Activated naive CD8-positive, alpha-beta T cell treated with anti-CD3 and anti-CD28 coated beads, Interleukin-2, amount 50 U/mL, for 24 hours (primary cell): ENCODE measurements at regions not wholly inside any gene's neighbourhood (a gene's known extent, or its start where the extent isn't known, plus 50 kb on each side); places are given as distances from the start of the nearest gene placed in this dataset.

Source experiments
- ATAC-seq: fragments of 150-1000 bp; cut with Tn5 transposase; one replicate; pipeline ENCODE4 v1.10.0; 2021
- DNase-seq: peaks from one replicate; pipeline ENCODE4 v3.0.0; 2021
- H3K27ac Mint-ChIP-seq: one replicate; pipeline ENCODE4 v1.8.0; 2021; ENCODE audit warnings: mild to moderate bottlenecking, mixed read lengths
- H3K27me3 Mint-ChIP-seq: one replicate; pipeline ENCODE4 v1.8.0; 2021; ENCODE audit warnings: mixed read lengths
- H3K36me3 Mint-ChIP-seq: one replicate; pipeline ENCODE4 v1.8.0; 2021; ENCODE audit warnings: low read depth, mixed read lengths
- H3K4me1 Mint-ChIP-seq: one replicate; pipeline ENCODE4 v1.8.0; 2021; ENCODE audit warnings: mixed read lengths
- H3K4me3 Mint-ChIP-seq: one replicate; pipeline ENCODE4 v1.8.0; 2021; ENCODE audit warnings: mild to moderate bottlenecking, moderate library complexity, mixed read lengths
- H3K9me3 Mint-ChIP-seq: one replicate; pipeline ENCODE4 v1.8.0; 2021; ENCODE audit warnings: mixed read lengths

GRCh38 chr2:188833331-188833730 lies 140.8 kb upstream of the COL3A1 start:
- Mint-ChIP-seq H3K9me3 (peaks cover 13% of the 10 kb centered on the region), H3K27me3 (no peaks in the 10 kb centered on the region), H3K4me1 (no peaks in the 10 kb centered on the region), H3K4me3 (no peak overlapping the region), H3K36me3 (no peaks in the 10 kb centered on the region), H3K27ac (no peak overlapping the region)
- DNase-seq: no peak
- no peak for ATAC-seq

DNA sequence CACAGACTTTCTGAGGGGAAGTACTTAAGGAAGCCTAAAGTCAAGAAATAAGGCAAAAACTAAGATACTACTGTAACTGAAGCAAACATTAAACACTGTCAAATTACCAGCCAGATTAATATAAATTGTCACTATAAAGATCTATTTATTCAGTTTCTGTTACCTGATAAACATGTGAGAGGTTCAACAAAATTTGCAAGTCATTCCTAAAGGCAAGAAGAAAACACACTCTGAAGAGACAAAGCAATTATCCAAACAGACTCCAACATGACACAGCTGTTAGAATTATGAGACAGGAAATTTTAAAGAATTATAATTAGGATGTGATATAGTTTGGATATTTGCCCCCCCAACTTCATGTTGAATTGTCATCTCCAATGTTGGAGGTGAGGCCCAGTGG lies 140.4 kb upstream of the COL3A1 start:
- H3K4me1 Mint-ChIP-seq: no peaks in the 10 kb centered on the region
- no peak for ATAC-seq

DNA sequence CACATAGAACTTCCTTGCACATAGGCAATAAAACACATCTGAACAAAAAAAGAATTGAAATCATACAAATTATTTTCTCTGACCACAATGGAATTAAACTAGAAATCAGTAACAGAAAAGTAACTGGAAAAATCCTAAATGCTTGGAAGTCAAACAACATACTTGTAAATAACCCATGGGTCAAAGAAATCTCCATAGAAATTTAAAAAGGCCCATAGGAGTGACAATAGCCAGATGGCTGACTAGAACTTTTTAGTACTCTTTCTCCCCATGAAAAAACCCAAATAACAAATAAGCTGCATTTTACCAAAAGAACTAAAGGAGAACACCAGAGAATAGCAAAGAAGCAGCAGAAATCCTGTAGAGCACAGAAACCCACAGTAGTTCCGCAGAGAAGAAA lies 139.2 kb upstream of the COL3A1 start:
- no peaks in the 10 kb centered on the region for H3K4me1 Mint-ChIP-seq
- H3K36me3 Mint-ChIP-seq: no peaks in the 10 kb centered on the region
- no peak for DNase-seq
- H3K27ac Mint-ChIP-seq: no peak overlapping the region
- no peak overlapping the region for H3K4me3 Mint-ChIP-seq
- H3K27me3 Mint-ChIP-seq: no peaks in the 10 kb centered on the region
- peaks cover 12% of the 10 kb centered on the region for H3K9me3 Mint-ChIP-seq
- ATAC-seq: no peak

More for the DNA sequence above, 140.4 kb upstream of the COL3A1 start:
- no peaks in the 10 kb centered on the region for H3K36me3 Mint-ChIP-seq
- H3K27ac Mint-ChIP-seq: no peak overlapping the region
- DNase-seq: no peak
- H3K27me3 Mint-ChIP-seq: no peaks in the 10 kb centered on the region
- H3K4me3 Mint-ChIP-seq: no peak overlapping the region
- H3K9me3 Mint-ChIP-seq: peaks cover 17% of the 10 kb centered on the region

- Mint-ChIP-seq H3K4me3 (no peak overlapping the region), H3K9me3 (peaks cover 12% of the 10 kb centered on the region), H3K27me3 (no peaks in the 10 kb centered on the region), H3K36me3 (no peaks in the 10 kb centered on the region), H3K27ac (no peak overlapping the region), H3K4me1 (no peaks in the 10 kb centered on the region)
- no peak for DNase-seq
- no peak for ATAC-seq
Measured at GRCh38 chr2:188835821-188836220, 138.4 kb upstream of the COL3A1 start.

DNA sequence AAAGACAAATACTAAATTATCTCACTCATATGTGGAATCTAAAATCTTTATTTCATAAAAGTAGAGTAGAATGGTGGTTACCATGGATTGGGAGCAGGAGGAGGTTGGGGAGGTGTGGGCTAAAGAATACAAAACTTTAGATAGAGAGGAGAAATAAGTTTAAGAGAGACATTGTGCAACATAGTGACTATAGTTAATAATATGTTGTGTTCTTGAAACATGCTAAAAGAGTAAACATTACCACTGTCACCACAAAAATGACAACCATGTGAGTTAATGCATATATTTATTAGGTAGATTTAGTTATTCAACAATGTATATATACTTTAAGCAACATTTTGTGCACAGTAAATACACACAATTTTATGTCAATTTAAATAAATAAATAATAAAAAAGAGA lies 128.5 kb upstream of the COL3A1 start:
- ATAC-seq (no peak), DNase-seq (no peak)
- no peaks in the 10 kb centered on the region for H3K36me3 Mint-ChIP-seq
- peaks cover 11% of the 10 kb centered on the region for H3K9me3 Mint-ChIP-seq
- H3K4me1 Mint-ChIP-seq: no peaks in the 10 kb centered on the region
- H3K27ac Mint-ChIP-seq: no peak overlapping the region
- H3K4me3 Mint-ChIP-seq: no peak overlapping the region
- no peaks in the 10 kb centered on the region for H3K27me3 Mint-ChIP-seq

- DNase-seq: no peak
- no peak overlapping the region for H3K27ac Mint-ChIP-seq
- no peaks in the 10 kb centered on the region for H3K4me1 Mint-ChIP-seq
- H3K36me3 Mint-ChIP-seq: no peaks in the 10 kb centered on the region
- ATAC-seq: no peak
- H3K27me3 Mint-ChIP-seq: no peaks in the 10 kb centered on the region
- H3K9me3 Mint-ChIP-seq: peaks cover 18% of the 10 kb centered on the region
- no peak overlapping the region for H3K4me3 Mint-ChIP-seq
Measured at GRCh38 chr2:188848887-188849435, 125.2 kb upstream of the COL3A1 start.

DNA sequence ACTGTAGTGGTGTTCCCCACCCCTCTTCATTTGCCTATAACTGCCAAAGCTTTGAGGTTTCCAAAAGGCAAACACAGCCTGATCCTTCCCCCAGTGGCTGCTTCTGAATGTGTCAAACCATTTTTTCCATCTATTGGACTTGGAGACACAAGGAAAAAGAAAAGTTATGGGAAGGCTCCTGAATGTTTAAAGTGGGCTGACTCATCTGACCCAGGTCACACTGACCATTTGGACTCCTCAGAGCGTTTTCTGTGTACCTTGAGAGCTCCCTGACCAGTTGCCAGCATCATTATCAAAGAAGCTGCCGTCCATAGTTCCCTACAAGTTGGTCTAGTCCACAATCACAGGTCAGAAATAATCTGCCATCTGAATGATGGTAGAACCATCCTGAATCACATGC lies 123.4 kb upstream of the COL3A1 start:
- Mint-ChIP-seq H3K27ac (no peak overlapping the region), H3K36me3 (no peaks in the 10 kb centered on the region), H3K9me3 (peaks cover 13% of the 10 kb centered on the region), H3K4me1 (no peaks in the 10 kb centered on the region), H3K4me3 (no peak overlapping the region), H3K27me3 (no peaks in the 10 kb centered on the region)
- DNase-seq: no peak
- ATAC-seq: no peak

DNA sequence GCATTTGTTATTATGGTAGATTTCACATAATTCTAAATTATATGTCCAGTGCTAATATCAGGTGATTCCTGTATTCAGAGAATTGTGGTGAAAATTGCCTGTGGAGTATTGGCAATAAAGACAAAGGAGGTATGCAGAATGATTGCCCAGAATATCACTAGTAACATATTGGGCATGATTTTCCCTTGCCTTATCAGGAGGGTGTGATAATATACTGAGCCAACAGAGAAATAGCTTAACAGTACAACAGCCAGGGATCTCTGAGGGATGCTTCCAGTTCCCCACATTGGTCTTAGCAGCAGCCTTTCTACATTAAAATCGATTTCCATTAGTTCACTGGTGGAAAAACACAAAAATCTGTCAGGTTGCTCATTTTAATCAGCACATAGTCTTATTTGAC lies 122.9 kb upstream of the COL3A1 start:
- Mint-ChIP-seq H3K9me3 (peaks cover 12% of the 10 kb centered on the region), H3K4me3 (no peak overlapping the region), H3K27me3 (no peaks in the 10 kb centered on the region), H3K36me3 (no peaks in the 10 kb centered on the region), H3K27ac (no peak overlapping the region), H3K4me1 (no peaks in the 10 kb centered on the region)
- ATAC-seq (no peak), DNase-seq (no peak)

DNA sequence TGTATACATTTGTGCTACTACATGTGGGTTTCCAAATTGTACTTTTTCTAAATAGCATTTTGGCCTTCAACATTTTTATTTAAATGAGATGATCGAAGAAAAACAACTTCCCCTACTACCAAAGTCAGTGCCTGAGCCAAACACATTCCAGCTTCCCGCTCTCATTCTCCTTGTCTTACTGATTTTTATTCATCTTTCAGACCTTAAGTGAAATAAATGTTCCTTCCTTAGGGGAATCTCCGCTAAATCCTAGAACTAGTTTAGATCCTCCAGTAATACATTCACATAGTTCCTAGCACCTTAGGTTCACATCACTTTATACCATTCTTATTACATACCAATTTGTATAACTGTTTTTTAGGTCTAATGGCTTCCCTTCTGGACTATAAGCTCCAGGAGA lies 122.3 kb upstream of the COL3A1 start:
- ATAC-seq: no peak
- H3K27ac Mint-ChIP-seq: no peak overlapping the region
- H3K4me1 Mint-ChIP-seq: no peaks in the 10 kb centered on the region

DNA sequence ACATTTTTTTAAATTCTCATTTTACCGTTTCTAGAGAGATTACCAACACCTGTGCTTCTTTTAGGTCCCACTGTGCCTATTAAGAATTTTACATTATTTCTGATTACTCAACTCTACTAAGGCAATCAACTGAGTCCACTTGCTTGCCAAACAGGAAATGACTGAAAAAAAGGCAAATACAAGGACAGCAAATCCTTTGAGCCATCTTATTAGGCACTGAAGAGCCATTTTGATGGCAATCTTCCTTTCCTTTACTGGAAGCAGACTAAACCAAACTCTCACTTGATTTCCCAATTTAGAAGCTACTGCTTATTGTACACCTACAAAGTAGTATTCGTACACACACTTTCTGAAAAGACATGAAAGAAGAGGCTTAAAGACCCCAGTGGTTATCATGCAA lies 121.4 kb upstream of the COL3A1 start:
- Mint-ChIP-seq H3K4me3 (no peak overlapping the region), H3K36me3 (no peaks in the 10 kb centered on the region), H3K4me1 (no peaks in the 10 kb centered on the region), H3K27me3 (no peaks in the 10 kb centered on the region), H3K9me3 (peaks cover 7% of the 10 kb centered on the region), H3K27ac (no peak overlapping the region)
- ATAC-seq: no peak
- DNase-seq: no peak

More for the DNA sequence above, 122.3 kb upstream of the COL3A1 start:
- Mint-ChIP-seq H3K4me3 (no peak overlapping the region), H3K27me3 (no peaks in the 10 kb centered on the region), H3K9me3 (peaks cover 7% of the 10 kb centered on the region), H3K36me3 (no peaks in the 10 kb centered on the region)
- no peak for DNase-seq

GRCh38 chr2:188853307-188853706 lies 120.9 kb upstream of the COL3A1 start:
- H3K9me3 Mint-ChIP-seq: peaks cover 7% of the 10 kb centered on the region
- ATAC-seq (no peak), DNase-seq (no peak)
- H3K27me3 Mint-ChIP-seq: no peaks in the 10 kb centered on the region
- no peaks in the 10 kb centered on the region for H3K4me1 Mint-ChIP-seq
- H3K4me3 Mint-ChIP-seq: no peak overlapping the region
- no peaks in the 10 kb centered on the region for H3K36me3 Mint-ChIP-seq
- no peak overlapping the region for H3K27ac Mint-ChIP-seq

DNA sequence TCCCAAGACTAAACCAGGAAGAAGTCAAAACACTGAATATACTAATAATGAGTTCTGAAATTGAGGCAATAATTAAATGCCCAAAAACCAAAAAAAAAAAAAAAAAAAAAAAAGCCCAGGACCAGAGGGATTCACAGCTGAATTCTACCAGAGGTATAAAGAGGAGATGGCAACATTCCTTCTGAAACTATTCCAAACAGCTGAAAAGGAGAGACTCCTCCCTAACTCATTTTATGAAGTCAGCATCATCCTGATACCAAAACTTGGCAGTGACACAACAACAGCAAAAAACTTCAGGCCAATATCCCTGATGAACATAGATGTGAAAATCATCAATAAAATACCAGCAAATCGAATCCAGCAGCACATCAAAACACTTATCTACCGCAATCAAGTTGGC lies 108.5 kb upstream of the COL3A1 start:
- Mint-ChIP-seq H3K4me3 (no peak overlapping the region), H3K27me3 (peaks cover 3% of the 10 kb centered on the region), H3K9me3 (peaks cover 12% of the 10 kb centered on the region), H3K27ac (no peak overlapping the region), H3K36me3 (no peaks in the 10 kb centered on the region), H3K4me1 (peaks cover 9% of the 10 kb centered on the region)
- ATAC-seq (no peak), DNase-seq (no peak)

- H3K4me3 Mint-ChIP-seq: no peak overlapping the region
- DNase-seq (no peak), ATAC-seq (peak; percentile 46)
- H3K4me1 Mint-ChIP-seq: peaks cover 9% of the 10 kb centered on the region
- no peaks in the 10 kb centered on the region for H3K27me3 Mint-ChIP-seq
- H3K27ac Mint-ChIP-seq: peak overlapping the region; percentile 0
- no peaks in the 10 kb centered on the region for H3K36me3 Mint-ChIP-seq
- peaks cover 9% of the 10 kb centered on the region for H3K9me3 Mint-ChIP-seq
Measured at GRCh38 chr2:188869550-188869949, 104.6 kb upstream of the COL3A1 start.

DNA sequence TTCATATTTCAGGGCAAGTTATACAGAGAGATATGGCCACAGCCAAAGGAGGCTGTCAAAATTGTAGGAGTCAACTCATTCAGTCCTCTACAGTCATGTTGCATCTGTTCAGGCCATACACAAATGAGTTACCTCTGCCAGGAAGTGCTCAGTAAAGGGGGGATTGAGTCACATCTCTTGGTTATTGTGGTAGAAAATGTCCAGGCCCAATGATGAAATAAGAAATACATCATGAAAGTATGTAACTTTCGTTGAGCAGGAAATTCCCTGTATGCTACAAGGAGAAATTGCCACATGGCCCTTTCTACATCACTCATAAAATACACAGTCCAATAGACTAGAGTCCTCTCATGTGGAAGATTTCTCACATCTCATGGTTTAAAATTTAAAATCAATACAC lies 103.9 kb upstream of the COL3A1 start:
- no peak for DNase-seq
- Mint-ChIP-seq H3K27me3 (no peaks in the 10 kb centered on the region), H3K9me3 (peaks cover 2% of the 10 kb centered on the region), H3K4me1 (peaks cover 9% of the 10 kb centered on the region), H3K36me3 (no peaks in the 10 kb centered on the region), H3K4me3 (no peak overlapping the region), H3K27ac (no peak overlapping the region)
- peak; percentile 78 for ATAC-seq

GRCh38 chr2:188875104-188875503 lies 99.1 kb upstream of the COL3A1 start:
- no peaks in the 10 kb centered on the region for H3K36me3 Mint-ChIP-seq
- no peaks in the 10 kb centered on the region for H3K9me3 Mint-ChIP-seq
- H3K4me3 Mint-ChIP-seq: no peak overlapping the region
- DNase-seq (no peak), ATAC-seq (no peak)
- peaks cover 2% of the 10 kb centered on the region for H3K4me1 Mint-ChIP-seq
- no peak overlapping the region for H3K27ac Mint-ChIP-seq
- no peaks in the 10 kb centered on the region for H3K27me3 Mint-ChIP-seq

DNA sequence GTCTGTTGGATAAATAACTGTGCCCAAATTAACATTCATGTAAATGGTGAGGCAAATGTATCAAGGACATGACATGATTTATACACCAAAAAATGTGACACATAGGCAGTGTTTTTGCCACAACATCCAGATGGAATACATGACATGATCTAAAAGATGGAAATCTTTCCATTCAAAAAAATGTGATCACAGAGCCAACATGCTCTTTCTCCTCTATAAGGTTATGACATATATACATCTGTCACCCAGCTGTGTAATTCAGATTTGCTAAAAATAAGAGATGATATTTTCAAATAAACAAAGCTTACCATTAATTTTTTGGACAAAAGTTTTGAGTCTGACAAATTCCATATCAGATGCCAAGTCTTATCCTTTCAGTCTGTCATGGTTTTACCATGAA lies 95.5 kb upstream of the COL3A1 start:
- no peak for DNase-seq

More for the DNA sequence above, 95.5 kb upstream of the COL3A1 start:
- no peaks in the 10 kb centered on the region for H3K27me3 Mint-ChIP-seq
- no peaks in the 10 kb centered on the region for H3K9me3 Mint-ChIP-seq
- H3K4me1 Mint-ChIP-seq: no peaks in the 10 kb centered on the region
- H3K36me3 Mint-ChIP-seq: no peaks in the 10 kb centered on the region
- H3K4me3 Mint-ChIP-seq: no peak overlapping the region
- no peak overlapping the region for H3K27ac Mint-ChIP-seq
- no peak for ATAC-seq
